ENCODE measurements at regions not wholly inside any gene's neighbourhood (a gene's known extent, or its start where the extent isn't known, plus 50 kb on each side); places are given as distances from the start of the nearest gene placed in this dataset.

DNA sequence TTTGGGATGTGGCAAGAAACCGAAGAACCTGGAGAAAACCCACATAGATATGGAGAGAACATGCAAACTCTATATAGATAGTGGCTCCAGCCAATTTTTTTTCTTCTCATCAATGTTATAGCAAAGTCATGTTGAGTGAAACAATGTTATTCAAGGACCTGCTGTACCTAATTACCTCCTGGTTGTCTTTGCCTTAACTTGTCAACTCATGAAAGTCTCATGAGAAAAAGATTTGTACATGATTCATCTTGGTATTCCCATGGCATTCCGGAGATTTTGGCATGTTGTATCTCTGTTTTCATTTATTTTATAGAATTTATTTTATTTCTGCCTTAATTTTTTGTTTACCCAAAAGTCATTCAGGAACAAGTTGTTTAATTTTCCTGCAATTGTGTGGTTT is 303.8 kb upstream of the CDIN1 start:
- intact Hi-C loops (cut with DNase I), result no loop called here
- 96% methylated on average over 2 of the region's 2 CpGs for WGBS

GRCh38 chr15:36278219-36278618 is 301.2 kb upstream of the CDIN1 start:
- Histone ChIP-seq H3K27ac (replicated peaks in 1 of 4) (no peak overlapping the region), H3K4me1 (no peaks in the 10 kb centered on the region), H3K4me3 (no peak overlapping the region), H3K36me3 (no peaks in the 10 kb centered on the region), H3K27me3 (no peaks in the 10 kb centered on the region), H3K9me3 (peaks cover 0 to 14% (median 4%) of the 10 kb centered on the region in 4 donors)
- WGBS, result 82% methylated on average over 1 of the region's 1 CpG
- intact Hi-C loops (cut with DNase I), result no loop called here
- TF ChIP-seq EP300 (IDR thresholded peaks at IDR 0.05) (no peak), POLR2A (IDR thresholded peaks at IDR 0.05; ENCODE audit: low read depth) (no peak), CTCF (IDR thresholded peaks at IDR 0.05) (no peak), POLR2AphosphoS5 (IDR thresholded peaks at IDR 0.05) (no peak)
- DNase-seq (ENCODE audit: extremely low spot score), result no peak

More for the DNA sequence above, 303.8 kb upstream of the CDIN1 start:
- no peak overlapping the region for H3K4me3 ChIP-seq
- H3K9me3 ChIP-seq, result peaks cover 0 to 14% (median 4%) of the 10 kb centered on the region in 4 donors
- DNase-seq (ENCODE audit: extremely low spot score), result no peak
- H3K27ac ChIP-seq (replicated peaks in 1 of 4), result no peak overlapping the region
- TF ChIP-seq EP300 (IDR thresholded peaks at IDR 0.05) (no peak), POLR2A (IDR thresholded peaks at IDR 0.05; ENCODE audit: low read depth) (no peak), CTCF (IDR thresholded peaks at IDR 0.05) (no peak), POLR2AphosphoS5 (IDR thresholded peaks at IDR 0.05) (no peak)
- H3K27me3 ChIP-seq, result no peaks in the 10 kb centered on the region
- no peaks in the 10 kb centered on the region for H3K4me1 ChIP-seq
- H3K36me3 ChIP-seq, result no peaks in the 10 kb centered on the region

DNA sequence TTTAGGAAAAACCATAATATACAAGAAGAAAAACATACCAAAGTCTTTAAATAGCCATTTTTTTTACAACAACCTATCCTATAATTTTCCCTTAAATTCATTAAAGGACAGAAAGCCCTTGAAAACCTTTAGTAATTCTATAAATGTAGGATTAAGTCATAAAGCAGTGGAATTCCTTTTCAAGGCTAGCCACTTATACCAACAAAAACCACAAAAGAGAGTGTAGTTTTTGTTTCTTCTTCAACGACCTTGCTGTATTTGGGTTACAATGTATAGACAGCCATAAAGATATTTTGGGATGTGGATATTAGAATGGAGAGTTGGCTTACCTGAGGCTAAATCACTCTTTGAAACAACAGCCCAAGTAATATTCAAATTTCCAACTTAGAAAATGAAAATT is 296.6 kb upstream of the CDIN1 start:
- Histone ChIP-seq H3K4me1 (no peaks in the 10 kb centered on the region), H3K36me3 (no peaks in the 10 kb centered on the region), H3K4me3 (no peak overlapping the region), H3K27ac (replicated peaks in 1 of 4) (no peak overlapping the region), H3K9me3 (peaks cover 0 to 3% (median 0%) of the 10 kb centered on the region in 4 donors), H3K27me3 (no peaks in the 10 kb centered on the region)
- intact Hi-C loops (cut with DNase I), result no loop called here
- DNase-seq (ENCODE audit: extremely low spot score), result no peak
- TF ChIP-seq POLR2AphosphoS5 (IDR thresholded peaks at IDR 0.05) (no peak), POLR2A (IDR thresholded peaks at IDR 0.05; ENCODE audit: low read depth) (no peak), CTCF (IDR thresholded peaks at IDR 0.05) (no peak), EP300 (IDR thresholded peaks at IDR 0.05) (no peak)
- 88% methylated on average over 1 of the region's 1 CpG for WGBS

GRCh38 chr15:36284911-36285310 is 294.5 kb upstream of the CDIN1 start:
- intact Hi-C loops (cut with DNase I), result no loop called here
- H3K9me3 ChIP-seq, result no peaks in the 10 kb centered on the region
- no peak overlapping the region for H3K27ac ChIP-seq (replicated peaks in 1 of 4)
- no peaks in the 10 kb centered on the region for H3K27me3 ChIP-seq
- H3K36me3 ChIP-seq, result no peaks in the 10 kb centered on the region
- DNase-seq (ENCODE audit: extremely low spot score), result no peak
- no peaks in the 10 kb centered on the region for H3K4me1 ChIP-seq
- no peak for TF ChIP-seq POLR2A (IDR thresholded peaks at IDR 0.05; ENCODE audit: low read depth)
- no peak for TF ChIP-seq CTCF (IDR thresholded peaks at IDR 0.05)
- TF ChIP-seq POLR2AphosphoS5 (IDR thresholded peaks at IDR 0.05), result no peak
- no peak for TF ChIP-seq EP300 (IDR thresholded peaks at IDR 0.05)
- no peak overlapping the region for H3K4me3 ChIP-seq

DNA sequence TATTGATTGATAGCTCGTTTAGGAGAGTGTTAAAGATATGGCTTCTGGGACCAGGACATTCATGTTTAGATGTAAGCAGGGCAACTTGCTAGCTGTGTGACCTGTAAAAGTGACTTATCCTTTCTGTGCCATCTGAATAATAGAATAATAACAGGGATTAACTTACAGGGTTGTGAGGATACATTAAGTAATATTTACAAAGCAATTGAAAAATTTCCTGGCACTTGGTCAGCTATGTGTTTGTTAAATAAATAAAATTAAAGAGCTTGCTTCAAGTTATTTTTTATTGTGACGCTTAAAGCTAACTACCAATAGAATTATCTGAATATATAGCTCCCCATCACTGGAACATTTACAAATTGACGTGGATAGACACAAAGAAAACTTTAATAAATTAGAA is 287.9 kb upstream of the CDIN1 start:
- no peak overlapping the region for H3K27ac ChIP-seq (replicated peaks in 1 of 4)
- intact Hi-C loops (cut with DNase I), result no loop called here
- WGBS, result 90% methylated on average over 3 of the region's 3 CpGs
- no peak overlapping the region for H3K4me3 ChIP-seq
- no peaks in the 10 kb centered on the region for H3K4me1 ChIP-seq
- H3K9me3 ChIP-seq, result no peaks in the 10 kb centered on the region
- H3K27me3 ChIP-seq, result no peaks in the 10 kb centered on the region
- no peaks in the 10 kb centered on the region for H3K36me3 ChIP-seq
- no peak for TF ChIP-seq CTCF (IDR thresholded peaks at IDR 0.05)
- no peak for TF ChIP-seq POLR2AphosphoS5 (IDR thresholded peaks at IDR 0.05)
- no peak for TF ChIP-seq POLR2A (IDR thresholded peaks at IDR 0.05; ENCODE audit: low read depth)
- TF ChIP-seq EP300 (IDR thresholded peaks at IDR 0.05), result no peak
- DNase-seq (ENCODE audit: extremely low spot score), result no peak

All from esophagus muscularis mucosa (tissue), 4 donors.